PC-3 (cell line): ENCODE measurements at regions not wholly inside any gene's neighbourhood (a gene's known extent, or its start where the extent isn't known, plus 50 kb on each side); places are given as distances from the start of the nearest gene placed in this dataset.

Source experiments
- ATAC-seq: fragments of 200-7000 bp; cut with Tn5 transposase; 2 replicates; pipeline ENCODE4 v1.9.1; 2020; ENCODE audit warnings: mild to moderate bottlenecking, moderate library complexity
- BruUV-seq: library from RNA; stranded (reverse); fragments of 400-500 nt; replicated peaks from 2 replicates; lab custom pipeline; 2021; lab: Mats Ljungman, UMichigan
- CTCF ChIA-PET: fragments of 300-600 bp; sonication (Branson Sonifier 250); formaldehyde crosslinking; loops from one replicate; lab custom pipeline; 2022; ENCODE audit warnings: antibody characterized with exemption; lab: Charles Lee
- POLR2A ChIA-PET: fragments of 300-600 bp; sonication (Branson Sonifier 250); formaldehyde crosslinking; loops from one replicate; lab custom pipeline; 2022; ENCODE audit warnings: antibody characterized with exemption; ENCODE audit not compliant: unreplicated experiment; lab: Charles Lee
- DNase-seq: peaks from one replicate; pipeline ENCODE4 v3.0.0-alpha.2; 2015
- H2AFZ ChIP-seq: fragments of 300-600 bp; sonication (generic); 2 replicates; pipeline ENCODE4 v1.6.0; 2016; ENCODE audit warnings: antibody characterized with exemption, low read length
- H3F3A ChIP-seq: fragments of 300-600 bp; sonication (generic); one replicate; pipeline ENCODE4 v1.6.0; 2017; ENCODE audit warnings: antibody characterized with exemption, low read length, control low read depth, mild to moderate bottlenecking; ENCODE audit not compliant: unreplicated experiment
- H3K27ac ChIP-seq: fragments of 300-600 bp; sonication (generic); 2 replicates; pipeline ENCODE4 v1.5.1; 2016; ENCODE audit warnings: mild to moderate bottlenecking, low read length
- H3K27me3 ChIP-seq: fragments of 300-600 bp; sonication (generic); 2 replicates; pipeline ENCODE4 v1.6.1; 2016; ENCODE audit warnings: low read length, mixed read lengths
- H3K36me3 ChIP-seq: fragments of 300-600 bp; sonication (generic); 2 replicates; pipeline ENCODE4 v1.6.1; 2016; ENCODE audit warnings: low read depth, mixed run types, low read length, mixed read lengths
- H3K4me1 ChIP-seq: fragments of 300-600 bp; sonication (generic); 2 replicates; pipeline ENCODE4 v1.5.1; 2016; ENCODE audit warnings: low read length; ENCODE audit not compliant: insufficient read depth
- H3K4me2 ChIP-seq: fragments of 300-600 bp; sonication (generic); 2 replicates; pipeline ENCODE4 v1.6.0; 2016; ENCODE audit warnings: low read length
- H3K4me3 ChIP-seq: fragments of 300-600 bp; sonication (generic); 2 replicates; pipeline ENCODE4 v1.5.1; 2016; ENCODE audit warnings: mild to moderate bottlenecking, low read length, mixed read lengths
- H3K79me2 ChIP-seq: fragments of 300-600 bp; sonication (generic); 2 replicates; pipeline ENCODE4 v1.6.1; 2017; ENCODE audit warnings: low read length, mixed read lengths
- H3K9ac ChIP-seq: fragments of 300-600 bp; sonication (generic); 2 replicates; pipeline ENCODE4 v1.6.0; 2016; ENCODE audit warnings: mild to moderate bottlenecking, low read length
- H3K9me2 ChIP-seq: fragments of 300-600 bp; sonication (generic); replicated peaks from 2 replicates; pipeline ENCODE4 v1.6.1; 2016; ENCODE audit warnings: mixed run types, low read length, mixed read lengths
- H3K9me3 ChIP-seq: fragments of 300-600 bp; sonication (generic); 2 replicates; pipeline ENCODE4 v1.6.1; 2016; ENCODE audit warnings: low read length, mixed read lengths
- H4K20me1 ChIP-seq: fragments of 300-600 bp; sonication (generic); 2 replicates; pipeline ENCODE4 v1.6.1; 2016; ENCODE audit warnings: low read length, mixed read lengths
- CTCF ChIP-seq: fragments of 300-600 bp; sonication (generic); conservative IDR thresholded peaks from 2 replicates; pipeline ENCODE4 v1.5.1; 2017; ENCODE audit warnings: antibody characterized with exemption, low read depth, mild to moderate bottlenecking, low read length
- EZH2 ChIP-seq: fragments of 300-600 bp; sonication (generic); IDR thresholded peaks from one replicate; pipeline ENCODE4 v1.6.1; 2017; ENCODE audit warnings: antibody characterized with exemption, mild to moderate bottlenecking, low read length; ENCODE audit not compliant: unreplicated experiment
- EZH2phosphoT487 ChIP-seq: fragments of 300-600 bp; sonication (generic); IDR thresholded peaks from 2 replicates; pipeline ENCODE4 v1.6.1; 2018; ENCODE audit warnings: mild to moderate bottlenecking, antibody characterized with exemption, low read length, borderline replicate concordance
- intact Hi-C: fragments of 100-400 bp; cut with micrococcal nuclease; formaldehyde crosslinking; loops from 2 replicates; pipeline ENCODE4 v1.9.0; 2023

DNA sequence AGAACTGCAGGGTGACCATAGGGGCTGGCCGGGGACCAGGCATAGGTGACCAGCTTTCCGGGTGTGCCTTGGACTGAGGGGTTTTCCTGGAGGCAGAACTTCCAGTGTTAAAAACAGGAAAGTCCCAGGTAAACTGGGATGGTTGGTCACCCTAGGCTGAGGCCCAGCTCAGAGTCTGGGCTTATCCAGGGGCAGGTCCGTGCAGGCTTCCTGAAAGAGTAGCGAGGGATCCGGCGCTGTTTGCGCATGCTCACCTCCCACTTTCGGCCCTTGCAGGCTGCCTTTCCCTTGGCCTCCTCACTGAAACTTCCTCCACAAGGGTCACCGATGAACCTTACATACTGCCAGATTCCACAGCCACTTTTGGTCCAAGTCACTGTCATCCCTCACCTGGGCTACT, 119.8 kb upstream of the PLET1 start:
- Histone ChIP-seq H4K20me1 (no peaks in the 10 kb centered on the region), H3K27me3 (peaks cover 56% of the 10 kb centered on the region), H3K9ac (no peak overlapping the region), H3K9me3 (no peaks in the 10 kb centered on the region), H3K4me1 (no peaks in the 10 kb centered on the region), H3K27ac (no peak overlapping the region), H3K9me2 (no peaks in the 10 kb centered on the region), H3K36me3 (no peaks in the 10 kb centered on the region), H2AFZ (no peak overlapping the region), H3K4me2 (no peak overlapping the region), H3F3A (no peaks in the 10 kb centered on the region), H3K4me3 (no peak overlapping the region), H3K79me2 (no peaks in the 10 kb centered on the region)
- no peak for ATAC-seq
- DNase-seq = no peak
- intact Hi-C loops = no loop called here
- ChIA-PET POLR2A (no interaction called here), CTCF (no interaction called here)
- TF ChIP-seq CTCF = no peak
- BruUV-seq = no TSS peak

- Histone ChIP-seq H4K20me1 (no peaks in the 10 kb centered on the region), H2AFZ (no peak overlapping the region), H3K9ac (no peak overlapping the region), H3K79me2 (no peaks in the 10 kb centered on the region), H3K4me1 (no peaks in the 10 kb centered on the region), H3K27me3 (peaks cover 45% of the 10 kb centered on the region), H3K9me3 (no peaks in the 10 kb centered on the region), H3K36me3 (no peaks in the 10 kb centered on the region), H3K9me2 (no peaks in the 10 kb centered on the region), H3F3A (no peaks in the 10 kb centered on the region), H3K27ac (no peak overlapping the region), H3K4me3 (no peak overlapping the region), H3K4me2 (no peak overlapping the region)
- ATAC-seq (no peak), DNase-seq (no peak)
- no TSS peak for BruUV-seq
- intact Hi-C loops = no loop called here
- TF ChIP-seq EZH2 = no peak
- TF ChIP-seq EZH2phosphoT487 = no peak
- TF ChIP-seq CTCF = no peak
- CTCF ChIA-PET = no interaction called here
- POLR2A ChIA-PET = no interaction called here
Observed at GRCh38 chr11:112381578-112381977, 120.9 kb upstream of the PLET1 start.

DNA sequence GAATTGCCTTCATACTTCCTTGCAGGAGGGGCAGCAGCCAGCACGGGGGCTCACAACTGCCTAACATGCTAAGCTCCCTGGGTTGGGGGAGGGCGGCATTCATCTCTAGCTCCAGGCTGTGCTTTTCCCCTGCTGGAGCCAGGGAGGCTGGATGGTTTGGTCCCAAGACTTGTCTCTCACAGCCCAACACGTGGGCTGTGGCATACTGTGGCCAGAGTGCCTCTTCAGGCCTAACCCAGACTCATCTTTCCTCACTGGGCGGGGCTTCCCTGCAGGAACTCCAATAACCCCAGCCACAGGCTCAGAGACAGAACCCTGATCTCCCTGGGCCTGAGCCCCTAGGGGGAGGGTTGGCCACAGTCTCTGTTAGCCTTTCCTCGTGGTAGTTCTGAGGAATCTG, 121.9 kb upstream of the PLET1 start:
- intact Hi-C loops = no loop called here
- no peak for ATAC-seq
- POLR2A ChIA-PET = no interaction called here

More for the DNA sequence above, 121.9 kb upstream of the PLET1 start:
- CTCF ChIA-PET = no interaction called here
- Histone ChIP-seq H3K9me2 (no peaks in the 10 kb centered on the region), H3K9ac (no peak overlapping the region), H2AFZ (no peak overlapping the region), H3K27ac (no peak overlapping the region), H3K79me2 (no peaks in the 10 kb centered on the region), H3K4me3 (no peak overlapping the region), H3K27me3 (peaks cover 35% of the 10 kb centered on the region), H3F3A (no peaks in the 10 kb centered on the region), H3K4me2 (no peak overlapping the region), H3K9me3 (no peaks in the 10 kb centered on the region), H3K36me3 (no peaks in the 10 kb centered on the region), H3K4me1 (no peaks in the 10 kb centered on the region), H4K20me1 (no peaks in the 10 kb centered on the region)
- TF ChIP-seq CTCF = no peak
- no TSS peak for BruUV-seq
- DNase-seq = no peak
